Panc1 (cell line): ENCODE measurements at regions not wholly inside any gene's neighbourhood (a gene's known extent, or its start where the extent isn't known, plus 50 kb on each side); places are given as distances from the start of the nearest gene placed in this dataset.

ENCODE experiments used
- ATAC-seq: fragments of 200-7000 bp; cut with Tn5 transposase; 2 replicates; pipeline ENCODE4 v1.9.1; 2020; ENCODE audit warnings: mild to moderate bottlenecking, moderate library complexity
- BruUV-seq: library from RNA; stranded (reverse); fragments of 400-500 nt; replicated peaks from 2 replicates; lab custom pipeline; 2021; lab: Mats Ljungman, UMichigan
- CTCF ChIA-PET: fragments of 300-600 bp; sonication (Branson Sonifier 250); formaldehyde crosslinking; loops from one replicate; lab custom pipeline; 2022; ENCODE audit warnings: antibody characterized with exemption; lab: Charles Lee
- POLR2A ChIA-PET: fragments of 300-600 bp; sonication (Branson Sonifier 250); formaldehyde crosslinking; loops from one replicate; lab custom pipeline; 2022; ENCODE audit warnings: antibody characterized with exemption; lab: Charles Lee
- DNase-seq: peaks from one replicate; pipeline ENCODE4 v3.0.0-alpha.2; 2010; ENCODE audit warnings: low read depth, low spot score
- H3K27ac ChIP-seq: 2 replicates; pipeline ENCODE4 v1.5.1; 2011; ENCODE audit warnings: mild to moderate bottlenecking, low read length, inconsistent platforms
- H3K27me3 ChIP-seq: fragments of 200-500 bp; sonication (Bioruptor generic); 2 replicates; pipeline ENCODE4 v1.6.0; 2014; ENCODE audit warnings: low read length, inconsistent platforms; ENCODE audit not compliant: control insufficient read depth, insufficient read depth
- H3K36me3 ChIP-seq: fragments of 200-500 bp; sonication (Bioruptor generic); 2 replicates; pipeline ENCODE4 v1.5.1; 2014; ENCODE audit warnings: inconsistent platforms, mild to moderate bottlenecking, low read length, moderate library complexity; ENCODE audit not compliant: control insufficient read depth, insufficient read depth
- H3K4me1 ChIP-seq: 2 replicates; pipeline ENCODE4 v1.5.1; 2011; ENCODE audit warnings: inconsistent platforms, mild to moderate bottlenecking, low read length, moderate library complexity; ENCODE audit not compliant: control insufficient read depth, insufficient read depth
- H3K4me3 ChIP-seq, 2 experiments: 2 replicates each; pipeline ENCODE4 v1.5.1; 2011 to 2012; ENCODE audit warnings: low read depth in 2 of 2, low read length in 2 of 2, mild to moderate bottlenecking in 2 of 2, inconsistent platforms in 1 of 2, moderate library complexity in 1 of 2
- H3K9me3 ChIP-seq: fragments of 200-500 bp; sonication (Bioruptor generic); 2 replicates; pipeline ENCODE4 v1.5.1; 2014; ENCODE audit warnings: low read depth, mild to moderate bottlenecking, inconsistent platforms, low read length, moderate library complexity; ENCODE audit not compliant: control insufficient read depth, insufficient read depth
- CTCF ChIP-seq: fragments of 450-650 bp; IDR thresholded peaks from 2 replicates; pipeline ENCODE4 v1.5.1; 2017; ENCODE audit warnings: mild to moderate bottlenecking
- POLR2AphosphoS5 ChIP-seq: IDR thresholded peaks from 2 replicates; pipeline ENCODE4 v1.6.1; 2012; ENCODE audit warnings: mild to moderate bottlenecking, low read depth, low read length, moderate library complexity
- SIN3A ChIP-seq: IDR thresholded peaks from 2 replicates; pipeline ENCODE4 v1.6.1; 2012; ENCODE audit warnings: low read depth, mild to moderate bottlenecking, low read length, moderate library complexity, borderline replicate concordance; ENCODE audit not compliant: insufficient read depth
- TCF7L2 ChIP-seq: IDR thresholded peaks from 2 replicates; pipeline ENCODE4 v1.6.1; 2011; ENCODE audit warnings: mild to moderate bottlenecking, low read depth, low read length, inconsistent platforms
- in situ Hi-C: cut with HindIII; loops from 2 replicates; pipeline ENCODE4 v1.10.0; 2016; ENCODE audit warnings: low sequenced_read_pairs, low pct_unique_long_range_greater_than_20kb
- intact Hi-C: fragments of 100-400 bp; cut with micrococcal nuclease; formaldehyde crosslinking; loops from one replicate; pipeline ENCODE4 v1.10.0; 2022; ENCODE audit not compliant: unreplicated experiment
- TF ChIP-seq, protein P1 (sequence below), 2 experiments: IDR thresholded peaks; 2 replicates each; pipeline ENCODE4 v1.6.1; 2011 to 2012; ENCODE audit warnings: low read depth in 2 of 2, control low read depth in 1 of 2, low read length in 1 of 2, mild to moderate bottlenecking in 1 of 2, moderate library complexity in 1 of 2; ENCODE audit not compliant: insufficient read depth in 1 of 2

GRCh38 chr1:193416226-193417024 is 230.0 kb upstream of the B3GALT2 start:
- in situ Hi-C loops: no loop called here
- POLR2A ChIA-PET: no interaction called here
- intact Hi-C loops: no loop called here
- ATAC-seq (no peak), DNase-seq (no peak)
- no TSS peak for BruUV-seq
- Histone ChIP-seq H3K27me3 (no peaks in the 10 kb centered on the region), H3K4me1 (peaks cover 3% of the 10 kb centered on the region; the same call in 1 of the 2 replicates), H3K27ac (no peak overlapping the region), H3K9me3 (no peaks in the 10 kb centered on the region), H3K36me3 (no peaks in the 10 kb centered on the region), H3K4me3 (no peak overlapping the region)
- TF ChIP-seq SIN3A: no peak
- CTCF ChIA-PET: no interaction called here

DNA sequence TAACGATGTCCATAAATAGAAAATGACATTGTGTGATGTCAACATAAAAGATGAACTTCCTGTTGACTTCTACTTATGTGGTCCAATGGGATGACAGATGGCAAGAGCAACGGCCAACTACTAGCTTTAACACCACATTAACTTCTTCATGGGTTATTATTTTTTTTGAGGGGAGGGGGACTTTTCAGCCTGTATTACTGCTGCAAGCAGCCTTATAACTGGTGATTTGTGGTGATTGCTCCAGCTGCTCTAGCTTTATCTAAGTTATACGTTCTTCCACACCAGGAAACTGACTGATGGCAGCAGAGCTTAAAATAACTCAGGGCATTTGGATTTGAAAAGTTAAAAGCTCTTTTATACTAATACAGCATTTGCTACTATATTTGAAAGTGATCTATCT is 228.8 kb upstream of the B3GALT2 start:
- DNase-seq (no peak), ATAC-seq (no peak)
- intact Hi-C loops (no loop called here), in situ Hi-C loops (no loop called here)
- Histone ChIP-seq H3K27me3 (no peaks in the 10 kb centered on the region), H3K27ac (no peak overlapping the region), H3K4me3 (no peak overlapping the region), H3K4me1 (peaks cover 3% of the 10 kb centered on the region; the same call in 1 of the 2 replicates), H3K9me3 (no peaks in the 10 kb centered on the region), H3K36me3 (no peaks in the 10 kb centered on the region)
- ChIA-PET POLR2A (no interaction called here), CTCF (no interaction called here)
- TF ChIP-seq, protein P1, sequence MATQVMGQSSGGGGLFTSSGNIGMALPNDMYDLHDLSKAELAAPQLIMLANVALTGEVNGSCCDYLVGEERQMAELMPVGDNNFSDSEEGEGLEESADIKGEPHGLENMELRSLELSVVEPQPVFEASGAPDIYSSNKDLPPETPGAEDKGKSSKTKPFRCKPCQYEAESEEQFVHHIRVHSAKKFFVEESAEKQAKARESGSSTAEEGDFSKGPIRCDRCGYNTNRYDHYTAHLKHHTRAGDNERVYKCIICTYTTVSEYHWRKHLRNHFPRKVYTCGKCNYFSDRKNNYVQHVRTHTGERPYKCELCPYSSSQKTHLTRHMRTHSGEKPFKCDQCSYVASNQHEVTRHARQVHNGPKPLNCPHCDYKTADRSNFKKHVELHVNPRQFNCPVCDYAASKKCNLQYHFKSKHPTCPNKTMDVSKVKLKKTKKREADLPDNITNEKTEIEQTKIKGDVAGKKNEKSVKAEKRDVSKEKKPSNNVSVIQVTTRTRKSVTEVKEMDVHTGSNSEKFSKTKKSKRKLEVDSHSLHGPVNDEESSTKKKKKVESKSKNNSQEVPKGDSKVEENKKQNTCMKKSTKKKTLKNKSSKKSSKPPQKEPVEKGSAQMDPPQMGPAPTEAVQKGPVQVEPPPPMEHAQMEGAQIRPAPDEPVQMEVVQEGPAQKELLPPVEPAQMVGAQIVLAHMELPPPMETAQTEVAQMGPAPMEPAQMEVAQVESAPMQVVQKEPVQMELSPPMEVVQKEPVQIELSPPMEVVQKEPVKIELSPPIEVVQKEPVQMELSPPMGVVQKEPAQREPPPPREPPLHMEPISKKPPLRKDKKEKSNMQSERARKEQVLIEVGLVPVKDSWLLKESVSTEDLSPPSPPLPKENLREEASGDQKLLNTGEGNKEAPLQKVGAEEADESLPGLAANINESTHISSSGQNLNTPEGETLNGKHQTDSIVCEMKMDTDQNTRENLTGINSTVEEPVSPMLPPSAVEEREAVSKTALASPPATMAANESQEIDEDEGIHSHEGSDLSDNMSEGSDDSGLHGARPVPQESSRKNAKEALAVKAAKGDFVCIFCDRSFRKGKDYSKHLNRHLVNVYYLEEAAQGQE (IDR thresholded peaks at IDR 0.05; ENCODE audit: insufficient read depth in 1 of 2, low read depth in 2 of 2, low read length in 1 of 2): no peak
- TF ChIP-seq POLR2AphosphoS5: no peak
- TF ChIP-seq CTCF: no peak
- no peak for TF ChIP-seq SIN3A
- no peak for TF ChIP-seq TCF7L2
- BruUV-seq: no TSS peak

GRCh38 chr1:193413376-193413775 is 227.0 kb upstream of the B3GALT2 start:
- POLR2A ChIA-PET: no interaction called here
- H3K9me3 ChIP-seq: no peaks in the 10 kb centered on the region
- intact Hi-C loops: no loop called here
- no peaks in the 10 kb centered on the region for H3K36me3 ChIP-seq
- in situ Hi-C loops: no loop called here
- no peak overlapping the region for H3K27ac ChIP-seq
- no peak overlapping the region for H3K4me3 ChIP-seq
- DNase-seq: no peak
- CTCF ChIA-PET: no interaction called here
- no peak for ATAC-seq
- peaks cover 3% of the 10 kb centered on the region; the same call in 1 of the 2 replicates for H3K4me1 ChIP-seq
- TF ChIP-seq POLR2AphosphoS5: no peak
- TF ChIP-seq, protein P1 (IDR thresholded peaks at IDR 0.05; ENCODE audit: insufficient read depth in 1 of 2, low read depth in 2 of 2, low read length in 1 of 2): no peak
- no peak for TF ChIP-seq CTCF
- no peak for TF ChIP-seq TCF7L2
- TF ChIP-seq SIN3A: no peak
- BruUV-seq: no TSS peak
- H3K27me3 ChIP-seq: no peaks in the 10 kb centered on the region
